Esophagus squamous epithelium (tissue), 5 donors: ENCODE measurements at regions not wholly inside any gene's neighbourhood (a gene's known extent, or its start where the extent isn't known, plus 50 kb on each side); places are given as distances from the start of the nearest gene placed in this dataset.

ENCODE experiments used
- DNase-seq: peaks from one replicate; lab custom pipeline; 2025; lab: John Stamatoyannopoulos, UW
- H3K27ac ChIP-seq, 4 donors: fragments of 200-600 bp; sonication (generic); one replicate each; pipeline ENCODE4 v1.5.1; 2016 to 2019; ENCODE audit warnings: mild to moderate bottlenecking in 1 of 4
- H3K27me3 ChIP-seq, 4 donors: fragments of 200-600 bp; sonication (generic); 1 replicate in 3 of 4; 2 replicates in 1 of 4; pipeline versions ENCODE4 v1.5.1 to v1.6.0; 2017 to 2021; ENCODE audit warnings: antibody characterized with exemption in 1 of 4
- H3K36me3 ChIP-seq, 3 donors: fragments of 200-600 bp; sonication (generic); one replicate each; pipeline ENCODE4 v1.5.1; 2016 to 2019
- H3K4me1 ChIP-seq, 3 donors: fragments of 200-600 bp; sonication (generic); one replicate each; pipeline ENCODE4 v1.5.1; 2017 to 2019
- H3K4me3 ChIP-seq, 4 donors: fragments of 200-600 bp; sonication (generic); 1 replicate in 3 of 4; 2 replicates in 1 of 4; pipeline ENCODE4 v1.5.1; 2016 to 2019; ENCODE audit warnings: mild to moderate bottlenecking in 2 of 4, moderate library complexity in 1 of 4
- H3K9me3 ChIP-seq, 3 donors: fragments of 200-600 bp; sonication (generic); one replicate each; pipeline ENCODE4 v1.5.1; 2016 to 2019
- CTCF ChIP-seq, 6 experiments: fragments of 450-650 bp in 4 of 6; fragments of 200-600 bp in 2 of 6; sonication (generic) in 2 of 6; IDR thresholded peaks; one replicate each; pipeline ENCODE4 v1.5.1; 2016 to 2019; ENCODE audit warnings: antibody characterized with exemption in 6 of 6, mild to moderate bottlenecking in 4 of 6, moderate library complexity in 4 of 6
- POLR2A ChIP-seq, 4 donors: fragments of 450-650 bp; IDR thresholded peaks; one replicate each; pipeline ENCODE4 v1.6.1; 2017; ENCODE audit warnings: antibody characterized with exemption in 4 of 4, mild to moderate bottlenecking in 4 of 4, moderate library complexity in 3 of 4
- WGBS, 2 donors: methylation state at CpG; one replicate each; pipeline ENCODE4 v1.1.5; 2018; 5-methylcytosine and 5-hydroxymethylcytosine counted together
- intact Hi-C: fragments of 100-400 bp; cut with DNase I; formaldehyde crosslinking; loops from one replicate; pipeline ENCODE4 v1.15.0; 2022
- donor health status: DM: yes; HTN: yes; CAD: no.

- H3K27me3 ChIP-seq, result peaks cover 0 to 49% (median 0%) of the 10 kb centered on the region in 4 donors
- no peaks in the 10 kb centered on the region for H3K9me3 ChIP-seq
- peaks cover 0 to 11% (median 0%) of the 10 kb centered on the region in 3 donors for H3K4me1 ChIP-seq
- no peak for DNase-seq
- H3K4me3 ChIP-seq, result no peak overlapping the region
- H3K27ac ChIP-seq, result no peak overlapping the region
- TF ChIP-seq POLR2A (IDR thresholded peaks at IDR 0.05), result no peak
- TF ChIP-seq CTCF (IDR thresholded peaks at IDR 0.05), result no peak
- no peaks in the 10 kb centered on the region for H3K36me3 ChIP-seq
- intact Hi-C loops, result no loop called here
- WGBS, 2 donors, result 83 to 88% methylated on average over 4 of the region's 4 CpGs
Measured at GRCh38 chr13:30037766-30038165, 187.3 kb upstream of the UBL3 start.

- WGBS, 2 donors, result 52 to 66% methylated on average over 6 of the region's 6 CpGs
- TF ChIP-seq POLR2A (IDR thresholded peaks at IDR 0.05), result no peak
- TF ChIP-seq CTCF (IDR thresholded peaks at IDR 0.05), result no peak
- no peak for DNase-seq
Measured at GRCh38 chr13:30037306-30037705, 186.9 kb upstream of the UBL3 start.

GRCh38 chr13:30034458-30034795, 184.0 kb upstream of the UBL3 start:
- DNase-seq, result no peak
- H3K27ac ChIP-seq, result no peak overlapping the region
- 72 to 73% methylated on average over 3 of the region's 3 CpGs for WGBS, 2 donors
- no peaks in the 10 kb centered on the region for H3K9me3 ChIP-seq
- TF ChIP-seq POLR2A (IDR thresholded peaks at IDR 0.05) (no peak), CTCF (IDR thresholded peaks at IDR 0.05) (no peak)
- H3K36me3 ChIP-seq, result no peaks in the 10 kb centered on the region
- H3K4me1 ChIP-seq, result peaks cover 0 to 11% (median 0%) of the 10 kb centered on the region in 3 donors
- no peak overlapping the region for H3K4me3 ChIP-seq
- intact Hi-C loops, result no loop called here
- peaks cover 0 to 45% (median 0%) of the 10 kb centered on the region in 4 donors for H3K27me3 ChIP-seq

More at GRCh38 chr13:30037306-30037705, 186.9 kb upstream of the UBL3 start:
- H3K27me3 ChIP-seq, result peaks cover 0 to 53% (median 0%) of the 10 kb centered on the region in 4 donors
- no peaks in the 10 kb centered on the region for H3K36me3 ChIP-seq
- no peak overlapping the region for H3K27ac ChIP-seq
- no peaks in the 10 kb centered on the region for H3K9me3 ChIP-seq
- no peak overlapping the region for H3K4me3 ChIP-seq
- intact Hi-C loops, result no loop called here
- H3K4me1 ChIP-seq, result peaks cover 0 to 11% (median 0%) of the 10 kb centered on the region in 3 donors

- intact Hi-C loops, result no loop called here
Measured at GRCh38 chr13:30033681-30034457, 183.5 kb upstream of the UBL3 start.

More at GRCh38 chr13:30033681-30034457, 183.5 kb upstream of the UBL3 start:
- 53 to 57% methylated on average over 6 of the region's 6 CpGs for WGBS, 2 donors
- TF ChIP-seq CTCF (IDR thresholded peaks at IDR 0.05) (no peak), POLR2A (IDR thresholded peaks at IDR 0.05) (no peak)
- DNase-seq, result no peak
- Histone ChIP-seq H3K4me1 (peaks cover 0 to 11% (median 0%) of the 10 kb centered on the region in 3 donors), H3K4me3 (no peak overlapping the region), H3K36me3 (no peaks in the 10 kb centered on the region), H3K27ac (no peak overlapping the region), H3K9me3 (no peaks in the 10 kb centered on the region), H3K27me3 (peaks cover 0 to 39% (median 0%) of the 10 kb centered on the region in 4 donors)
